GM19239 (cell line): ENCODE measurements at regions not wholly inside any gene's neighbourhood (a gene's known extent, or its start where the extent isn't known, plus 50 kb on each side); places are given as distances from the start of the nearest gene placed in this dataset.

Experiments used
- DNase-seq: peaks from one replicate; pipeline ENCODE4 v3.0.0; 2011; ENCODE audit warnings: low spot score; ENCODE audit not compliant: insufficient read length
- FAIRE-seq: peaks from 2 replicates; lab custom pipeline; 2011; peaks lifted over from hg19 to GRCh38; lab: Jason Lieb, UNC

DNA sequence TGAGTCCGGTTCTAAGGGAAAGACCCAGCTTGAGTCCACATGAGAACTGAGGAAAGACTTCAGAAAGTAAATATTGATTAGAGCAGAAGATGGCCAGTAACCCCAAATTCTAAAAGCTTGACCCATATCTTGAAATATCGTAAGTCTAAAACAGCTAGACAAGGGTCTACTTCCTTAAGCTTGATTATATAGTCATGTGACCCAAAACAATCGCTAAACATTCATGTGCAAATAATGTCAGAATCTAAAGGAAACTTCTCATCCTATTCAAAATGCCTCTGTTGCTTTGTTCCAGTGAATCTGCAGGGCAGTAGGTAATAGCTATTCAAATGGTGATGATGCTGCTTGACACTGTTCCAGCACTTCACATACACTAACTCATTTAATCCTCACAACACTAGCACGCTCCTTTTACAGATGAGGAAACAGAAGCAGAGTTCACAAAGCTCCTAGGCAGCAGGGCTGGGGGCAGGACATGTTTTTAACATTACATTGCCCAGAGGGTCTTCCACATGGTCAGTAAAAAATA lies 52.6 kb downstream of the TCF20 start:
- DNase-seq (no peak), FAIRE-seq (peak; percentile 65)

DNA sequence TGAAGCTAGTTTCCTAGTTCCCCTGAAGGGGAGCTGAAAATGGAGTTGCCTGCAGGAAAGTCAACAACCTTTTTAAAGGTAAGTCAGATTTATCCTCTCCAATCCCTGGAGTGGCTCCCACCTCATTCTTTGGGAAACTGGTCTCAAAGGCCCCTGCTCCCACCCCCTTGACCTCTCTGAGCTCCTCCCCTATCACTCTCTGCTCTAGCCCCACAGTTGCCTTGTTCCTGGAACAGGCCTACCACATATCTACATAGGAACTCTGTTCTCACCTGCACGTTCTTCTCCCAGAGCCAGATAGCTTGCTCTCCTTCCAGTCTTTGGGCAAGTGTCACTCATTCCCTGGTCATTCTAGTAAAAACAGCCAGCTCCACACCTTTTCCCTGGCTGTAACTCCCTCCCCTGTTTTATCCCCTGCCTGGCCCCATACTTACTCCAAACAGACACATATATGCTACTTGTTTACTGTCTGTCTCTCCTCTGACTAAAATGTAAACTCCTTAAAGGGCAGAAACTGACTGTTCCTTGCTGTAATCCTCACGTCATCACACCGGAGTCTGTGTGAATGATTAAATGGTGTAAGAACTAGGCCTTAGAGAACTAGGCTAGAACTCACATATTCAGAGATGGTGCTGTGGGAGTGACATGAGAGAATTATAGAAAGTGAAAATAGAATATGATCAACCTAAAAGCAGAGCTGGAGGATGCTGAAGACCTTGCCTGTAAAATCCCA lies 53.3 kb downstream of the TCF20 start:
- FAIRE-seq (peak; percentile 76), DNase-seq (peak; percentile 19)

DNA sequence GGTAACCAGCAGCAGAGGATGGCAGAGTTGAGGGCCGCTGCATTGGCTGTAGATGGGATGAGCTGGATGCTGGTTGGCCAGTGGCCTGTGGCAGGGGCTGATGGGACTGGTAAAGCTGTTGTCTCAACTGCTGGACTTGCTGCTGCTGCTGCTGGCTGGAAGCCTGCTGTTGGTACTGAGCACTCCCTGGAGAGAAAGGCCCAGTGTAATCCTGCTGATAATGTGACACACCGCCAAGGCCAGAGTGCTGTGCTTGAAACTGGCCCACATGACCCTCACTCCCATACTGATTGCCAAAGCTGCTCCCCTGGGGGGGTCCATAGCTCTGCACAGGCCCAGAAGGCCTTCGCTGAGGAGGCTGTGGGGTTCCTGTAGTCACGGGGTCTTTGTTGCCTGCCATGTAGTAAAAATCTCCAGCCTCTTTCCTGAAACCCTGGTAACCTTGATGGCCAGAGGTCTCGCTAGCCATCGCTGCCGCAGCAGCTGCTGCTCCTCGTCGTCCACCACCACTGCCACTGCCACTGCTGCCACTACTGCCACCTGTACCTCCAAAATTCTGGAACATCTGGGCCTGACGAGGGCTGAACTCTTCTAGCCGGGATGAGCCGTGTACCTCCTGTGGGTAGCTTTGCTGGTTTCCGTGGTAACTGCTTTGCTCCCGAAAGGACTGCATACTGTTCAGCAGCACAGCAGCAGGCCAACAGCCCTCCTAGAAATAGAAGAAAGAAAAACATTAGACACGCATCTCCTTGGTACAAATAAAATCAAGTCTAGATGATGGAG lies 55.6 kb downstream of the TCF20 start:
- DNase-seq = no peak
- FAIRE-seq = no peak

DNA sequence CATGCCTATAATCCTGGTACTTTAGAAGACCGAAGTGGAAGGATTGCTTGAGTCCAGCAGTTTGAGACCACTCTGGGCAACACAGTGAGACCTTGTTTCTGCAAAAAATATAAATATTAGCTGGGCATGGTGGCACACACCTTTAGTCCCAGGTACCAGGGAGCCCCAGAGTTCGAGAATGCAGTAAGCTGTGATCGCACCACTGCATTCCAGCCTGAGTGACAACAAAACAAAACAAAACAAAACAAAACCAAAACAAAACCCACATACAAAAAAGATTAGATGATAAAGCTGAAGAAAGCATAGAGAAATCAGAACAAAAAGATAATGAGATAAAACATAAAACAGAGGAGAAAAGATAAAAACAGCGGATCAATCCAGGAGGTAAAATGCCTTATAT lies 62.1 kb downstream of the TCF20 start:
- DNase-seq = no peak
- peak; percentile 55 for FAIRE-seq

DNA sequence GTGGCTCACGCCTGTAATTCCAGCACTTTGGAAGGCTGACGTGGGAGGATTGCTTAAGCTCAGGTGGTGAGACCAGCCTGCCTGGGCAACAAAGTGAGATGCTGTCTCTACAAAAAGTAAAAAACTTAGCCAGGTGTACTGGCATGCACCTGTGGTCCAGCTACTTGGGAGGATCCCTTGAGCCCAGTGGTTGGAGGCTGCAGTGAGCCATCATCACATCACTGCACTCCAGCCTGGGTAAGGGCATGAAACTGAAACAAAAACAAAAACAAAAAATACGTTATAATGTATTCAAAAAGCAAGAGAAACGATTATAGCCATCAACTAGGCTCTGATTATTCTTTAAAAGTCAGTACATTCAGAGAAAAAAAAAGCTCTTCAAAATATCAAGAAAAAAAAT lies 62.5 kb downstream of the TCF20 start:
- DNase-seq (no peak), FAIRE-seq (no peak)

DNA sequence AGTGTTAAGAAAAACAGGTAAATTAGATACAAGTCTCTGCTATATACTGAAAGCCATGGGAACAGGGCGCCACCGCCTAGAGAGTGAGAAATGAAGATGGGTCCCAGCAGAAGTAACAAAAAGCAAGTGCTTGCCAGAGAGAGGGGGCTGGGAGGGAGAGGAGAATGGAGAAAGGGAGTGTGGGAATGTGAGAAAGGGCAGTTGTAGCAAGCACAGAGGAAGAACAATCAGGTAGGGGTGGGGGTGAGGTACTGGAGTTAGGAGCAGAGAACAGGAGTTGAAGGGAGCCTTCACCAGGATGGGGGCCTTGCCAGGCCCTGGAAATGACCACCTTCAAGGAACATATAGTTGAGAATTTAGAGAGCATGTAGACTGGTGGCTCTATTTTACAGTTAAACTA lies 66.8 kb downstream of the TCF20 start:
- no peak for FAIRE-seq

DNA sequence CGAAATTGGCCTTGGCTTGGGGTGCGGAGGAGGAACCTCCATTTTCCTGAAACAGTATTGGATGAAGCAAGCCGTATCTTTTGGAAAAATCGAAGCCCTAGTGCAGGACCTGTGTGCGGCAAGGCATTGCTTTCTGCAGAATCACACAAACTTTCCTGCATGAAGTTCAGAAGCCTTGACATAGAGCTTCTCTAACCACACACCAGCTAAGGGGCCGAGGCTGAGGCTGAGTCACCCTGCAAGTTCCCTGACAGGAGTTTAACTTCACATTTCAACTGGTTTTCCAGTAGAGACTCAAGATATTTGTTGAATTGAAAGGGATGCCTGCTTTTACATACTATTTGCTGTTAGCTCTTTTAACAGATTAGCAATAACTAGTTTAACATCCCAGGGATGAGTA lies 67.8 kb downstream of the TCF20 start:
- FAIRE-seq (no peak), DNase-seq (no peak)

More for the DNA sequence above, 66.8 kb downstream of the TCF20 start:
- DNase-seq = no peak

DNA sequence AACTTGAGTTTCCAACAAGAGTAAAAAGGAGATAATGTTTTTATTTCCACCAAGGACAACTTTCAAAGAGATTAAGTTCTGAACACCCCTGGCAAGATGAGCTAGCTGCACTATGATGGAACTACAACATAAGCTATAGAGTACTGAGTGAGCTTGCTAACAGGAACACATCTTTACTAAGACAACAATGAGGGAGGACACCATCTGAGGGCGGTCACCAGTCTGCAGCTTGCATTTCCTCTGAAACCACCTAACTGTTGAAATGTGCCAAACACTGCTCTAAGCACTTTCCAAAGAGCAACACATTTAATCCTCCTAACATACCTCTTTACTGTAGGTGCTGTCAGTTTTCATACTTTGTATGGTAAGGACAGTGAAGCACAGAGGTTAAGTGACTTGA lies 68.4 kb downstream of the TCF20 start:
- DNase-seq = no peak

DNA sequence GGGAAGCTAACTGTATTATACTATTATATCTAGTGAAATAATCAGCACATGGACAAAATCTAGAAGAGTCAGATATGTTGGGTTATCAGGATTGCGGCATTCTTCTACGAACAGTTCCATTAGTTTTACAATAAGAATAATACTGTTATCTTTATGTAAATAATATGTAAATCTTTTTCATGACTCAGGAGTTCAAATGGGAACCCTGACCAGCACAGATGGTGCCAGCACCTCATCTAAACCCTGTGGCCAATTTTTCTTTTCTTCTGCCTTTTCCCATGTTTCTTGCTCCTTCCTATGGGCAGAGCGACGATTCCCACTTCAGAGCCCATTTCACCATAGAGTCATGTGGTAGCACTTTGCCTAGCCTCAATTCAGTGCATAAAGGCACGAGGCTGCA lies 68.4 kb upstream of the CYP2D6 start:
- FAIRE-seq = no peak

More for the DNA sequence above, 68.4 kb downstream of the TCF20 start:
- FAIRE-seq = peak; percentile 11

DNA sequence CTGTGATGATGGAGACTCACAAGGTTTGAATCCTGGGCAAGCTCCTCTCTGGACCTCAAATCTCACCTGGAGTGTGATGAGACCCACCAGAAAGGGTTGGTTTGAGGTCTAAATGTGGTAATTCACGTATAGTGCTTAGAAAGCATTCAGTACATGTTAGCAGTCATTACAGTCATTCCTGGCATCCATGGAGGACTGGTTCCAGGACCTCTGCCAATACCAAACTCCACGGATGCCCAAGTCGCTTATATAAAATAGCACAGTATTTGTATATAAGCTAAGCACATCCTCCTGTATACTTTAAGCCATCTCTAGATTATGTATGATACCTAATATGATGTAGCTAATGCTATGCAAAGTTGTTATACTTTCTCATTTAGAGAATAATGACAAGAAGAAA lies 67.6 kb upstream of the CYP2D6 start:
- FAIRE-seq = no peak
- no peak for DNase-seq

More for the DNA sequence above, 68.4 kb upstream of the CYP2D6 start:
- DNase-seq = no peak

DNA sequence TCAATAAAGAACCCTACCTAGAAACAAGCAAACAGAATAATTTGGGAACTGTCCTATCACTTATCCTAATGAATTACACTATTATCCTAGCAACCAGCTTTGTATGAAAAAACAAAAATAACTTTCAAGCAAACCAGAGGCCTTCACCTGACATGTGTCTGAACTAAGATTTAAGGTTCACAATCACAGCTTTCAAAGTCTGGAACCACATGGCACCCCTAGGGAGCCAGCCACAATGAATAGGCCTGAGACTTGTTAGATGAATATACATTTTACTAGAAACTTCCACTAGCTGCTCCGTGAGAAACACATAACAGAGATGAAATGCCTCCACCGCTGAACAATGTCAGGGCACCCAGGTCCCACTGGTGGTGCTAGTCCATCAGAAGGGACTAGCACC lies 65.8 kb upstream of the CYP2D6 start:
- DNase-seq (no peak), FAIRE-seq (no peak)

DNA sequence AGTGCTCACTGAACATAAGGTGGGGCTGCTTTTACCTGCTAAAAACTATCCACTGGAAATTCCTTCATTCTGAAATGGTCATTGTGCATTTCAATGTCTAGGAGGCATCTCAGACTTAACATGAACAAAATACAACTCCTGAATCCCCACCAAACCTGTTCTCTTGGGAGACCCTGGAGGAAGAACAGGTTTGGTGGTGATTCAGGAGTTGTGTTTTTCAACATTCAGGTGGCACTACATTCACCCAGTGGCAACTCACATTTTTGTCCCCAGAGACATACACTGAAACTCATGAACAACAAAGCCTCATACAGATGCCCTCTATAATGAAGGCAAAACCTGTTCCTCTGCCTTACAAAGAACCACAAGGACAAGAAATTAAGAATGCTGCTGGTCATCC lies 64.3 kb upstream of the CYP2D6 start:
- FAIRE-seq = no peak
- DNase-seq = no peak

DNA sequence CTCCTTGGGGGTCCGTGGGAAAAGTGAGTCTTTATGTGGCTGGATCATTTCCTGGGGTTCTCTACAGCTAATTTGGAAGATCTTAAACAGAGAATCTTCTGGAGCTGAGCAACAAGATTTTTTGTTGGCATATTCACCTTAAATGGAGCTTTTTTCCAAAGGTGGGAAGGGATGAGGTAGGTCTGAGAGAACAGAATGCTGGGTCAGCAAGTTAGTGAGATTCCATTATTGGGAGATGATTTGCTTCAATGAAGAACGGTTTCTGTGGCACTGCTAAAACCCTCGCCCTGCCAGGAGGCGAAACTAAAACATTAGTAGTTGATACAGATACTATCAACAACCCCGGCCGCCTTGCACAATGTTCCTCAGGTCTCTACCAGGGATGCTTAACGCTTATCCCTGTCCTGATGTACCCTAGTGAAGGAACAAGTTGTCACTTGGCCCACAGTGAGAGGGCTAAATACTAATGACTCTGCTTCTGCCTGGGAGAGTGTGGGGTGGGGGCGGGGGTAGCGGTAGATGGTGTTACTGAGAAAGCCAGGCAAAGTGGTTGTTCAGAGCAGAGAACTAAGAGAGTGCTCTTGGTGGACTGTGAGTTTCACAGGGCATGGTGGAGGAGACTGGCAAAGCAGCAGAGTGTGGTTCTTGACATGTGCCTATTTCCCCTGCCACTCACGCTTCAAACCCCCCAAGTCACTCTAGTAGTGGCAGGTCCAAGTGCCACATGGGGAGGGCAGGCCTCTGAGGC lies 63.7 kb upstream of the CYP2D6 start:
- FAIRE-seq (no peak), DNase-seq (no peak)

DNA sequence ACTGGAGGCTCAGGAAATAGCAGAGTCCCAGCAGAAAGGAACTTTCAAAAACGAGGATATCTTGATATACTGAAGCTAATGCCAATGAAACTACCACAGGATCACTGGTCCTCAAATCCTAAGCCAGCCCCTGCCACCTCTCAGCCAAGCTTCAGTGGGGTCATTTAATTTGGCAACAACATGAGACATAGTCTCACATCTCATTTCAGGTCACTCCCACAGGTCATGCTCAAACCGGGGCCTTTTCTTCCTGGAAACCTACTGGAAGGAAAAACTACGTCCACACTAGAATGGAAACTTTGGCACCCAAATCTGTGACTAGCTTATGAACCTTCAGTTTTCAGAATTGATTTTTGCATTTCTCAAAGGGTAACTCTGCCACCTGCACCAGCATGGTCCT lies 61.9 kb upstream of the CYP2D6 start:
- no peak for FAIRE-seq
- DNase-seq = no peak

DNA sequence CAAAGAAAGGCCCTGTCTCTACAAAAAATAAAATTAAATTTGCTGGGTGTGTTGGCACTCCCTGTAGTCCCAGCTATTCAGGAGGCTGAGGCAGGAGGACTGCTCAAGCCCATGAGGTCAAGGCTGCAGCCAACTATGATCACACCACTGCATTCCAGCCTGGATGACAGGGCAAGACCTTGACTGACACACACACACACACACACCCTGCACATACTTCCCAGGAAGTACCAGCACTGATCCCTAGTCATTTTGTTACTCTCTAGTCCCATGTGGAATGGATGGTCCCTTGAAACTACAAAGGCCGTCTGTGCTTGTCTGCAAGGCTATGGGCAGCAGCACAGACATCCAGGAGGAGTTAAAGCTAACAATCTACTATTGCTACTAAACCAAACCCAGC lies 59.7 kb upstream of the CYP2D6 start:
- DNase-seq = no peak
- FAIRE-seq = no peak

DNA sequence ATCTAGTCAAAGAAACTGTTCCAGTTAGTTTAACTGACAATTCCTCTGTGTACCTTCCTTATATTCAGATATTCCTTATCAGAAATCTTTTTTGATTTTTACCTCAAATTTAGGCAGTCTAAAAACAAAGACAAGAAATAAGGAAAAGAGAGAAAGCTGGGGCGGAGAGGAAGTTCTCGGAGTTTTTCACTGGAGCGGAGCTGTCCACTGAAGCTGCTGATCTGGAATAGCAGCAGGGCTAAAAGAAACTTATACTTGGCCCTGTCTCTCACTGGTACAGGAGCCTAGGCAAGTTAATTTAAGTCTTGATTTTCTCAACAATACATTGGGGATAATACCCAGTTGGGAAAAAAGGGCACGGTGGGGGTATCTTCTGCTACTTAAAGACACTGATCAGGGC lies 59.2 kb upstream of the CYP2D6 start:
- FAIRE-seq = no peak
- DNase-seq = no peak

DNA sequence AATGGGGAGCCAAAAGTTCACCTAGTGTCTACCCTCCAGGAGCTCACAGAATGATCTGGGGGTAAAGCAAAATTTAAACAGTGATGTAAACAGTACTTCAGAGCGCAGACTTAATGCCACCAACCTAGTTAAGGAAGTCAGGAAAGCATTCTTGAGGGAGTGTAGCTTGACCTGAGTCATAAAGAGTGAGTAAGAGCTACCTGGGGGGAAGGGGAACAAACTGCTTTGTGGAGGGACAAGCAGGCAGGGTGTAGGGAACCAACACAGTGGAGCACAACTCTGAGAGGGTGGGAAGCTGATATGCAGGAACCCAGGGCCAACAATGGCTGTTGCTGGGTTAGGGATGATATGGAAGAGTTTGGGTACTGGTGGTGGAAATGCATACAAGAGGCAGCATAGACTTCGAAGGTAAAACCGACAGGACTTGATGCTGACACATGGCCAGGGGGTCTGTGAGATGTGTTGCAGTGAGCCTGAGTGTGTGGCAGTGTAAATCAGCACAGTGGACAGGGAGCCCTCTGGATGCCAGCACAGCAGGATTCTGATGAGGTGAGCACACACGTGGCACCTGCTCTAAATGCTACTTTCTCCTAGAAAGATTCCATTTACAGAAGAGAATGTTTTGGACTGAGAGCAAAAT lies 58.3 kb upstream of the CYP2D6 start:
- FAIRE-seq (no peak), DNase-seq (no peak)

DNA sequence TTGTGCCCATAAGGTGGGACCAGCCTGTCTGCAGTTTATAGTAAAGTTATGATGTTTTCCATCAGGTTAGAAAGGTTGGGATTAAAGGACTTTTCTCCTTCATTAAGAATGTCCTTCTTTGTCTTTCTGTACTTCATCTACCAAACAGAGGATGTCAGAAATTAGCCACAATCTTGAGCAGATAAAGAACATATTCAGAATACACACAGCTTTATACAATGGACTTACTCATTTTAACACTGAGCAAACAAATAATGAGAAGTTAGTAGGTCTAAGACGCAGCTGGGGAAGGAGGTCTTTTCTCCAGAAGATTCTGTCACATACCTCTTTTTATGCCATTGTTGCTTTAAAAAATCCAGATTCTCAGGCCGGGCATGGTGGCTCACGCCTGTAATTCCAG lies 57.0 kb upstream of the CYP2D6 start:
- no peak for FAIRE-seq
- no peak for DNase-seq

DNA sequence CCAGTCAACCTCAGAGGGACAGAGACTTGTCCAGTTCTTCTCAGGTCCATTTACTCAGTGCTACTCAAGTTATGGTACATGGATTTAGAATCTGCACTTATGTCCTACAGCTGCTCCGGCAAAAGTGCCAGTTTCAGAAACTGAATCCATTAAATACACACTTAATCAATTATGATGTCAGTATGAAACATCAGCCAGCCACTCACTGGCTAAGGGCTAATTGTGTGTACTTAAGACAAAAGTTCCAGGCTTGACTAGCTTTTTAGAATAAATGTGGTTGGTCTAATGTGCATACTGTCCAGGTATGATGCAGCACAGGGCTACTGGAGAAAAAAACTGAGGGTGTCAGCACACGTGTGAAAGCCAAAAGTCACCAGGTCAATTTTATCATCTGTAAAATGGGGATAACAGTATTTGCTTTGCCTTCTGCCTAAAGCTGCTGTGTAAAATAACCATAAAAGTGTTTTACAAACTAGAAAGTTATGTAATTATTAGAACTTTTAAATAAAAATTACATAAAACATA lies 55.4 kb upstream of the CYP2D6 start:
- DNase-seq (no peak), FAIRE-seq (no peak)

DNA sequence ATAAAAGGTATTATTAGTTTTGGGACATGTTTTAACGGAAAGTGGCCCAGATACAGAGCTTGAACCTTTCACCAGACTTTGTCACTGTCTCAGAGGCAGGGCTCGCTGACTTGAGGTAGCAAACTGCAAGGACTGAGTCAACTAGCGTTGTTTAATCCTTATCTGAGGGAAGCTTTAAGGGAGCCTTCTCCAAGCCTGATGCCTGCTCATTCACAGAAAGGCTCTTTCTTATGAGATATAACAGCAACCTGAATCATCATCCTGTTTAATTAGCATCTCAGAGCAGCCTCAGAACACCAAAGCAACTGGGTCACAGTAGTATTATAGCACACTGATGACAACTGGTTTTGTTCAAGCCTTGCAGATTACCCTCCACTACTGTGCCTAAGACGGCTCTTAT lies 54.2 kb upstream of the CYP2D6 start:
- DNase-seq = no peak
- peak; percentile 4 for FAIRE-seq
